Left hindlimb (tissue), 1 donor: ENCODE measurements at regions not wholly inside any gene's neighbourhood (a gene's known extent, or its start where the extent isn't known, plus 50 kb on each side); places are given as distances from the start of the nearest gene placed in this dataset.
A peak's percentile ranks its signal among the peaks of the same experiment; 100 is the strongest.

Source experiments
- DNase-seq: peaks from one replicate; pipeline ENCODE4 v3.0.0-alpha.2; 2018

- no peak for DNase-seq
Measured at GRCh38 chr14:97618917-97619690, 821.9 kb downstream of the VRK1 start.

GRCh38 chr14:97620066-97620465 lies 822.9 kb downstream of the VRK1 start:
- no peak for DNase-seq

- DNase-seq = no peak
Measured at GRCh38 chr14:97624985-97625384, 827.8 kb downstream of the VRK1 start.

GRCh38 chr14:97625477-97625876 lies 828.3 kb downstream of the VRK1 start:
- no peak for DNase-seq

- no peak for DNase-seq
Measured at GRCh38 chr14:97626088-97626487, 828.9 kb downstream of the VRK1 start.

GRCh38 chr14:97630249-97630648 lies 833.1 kb downstream of the VRK1 start:
- DNase-seq = no peak

GRCh38 chr14:97633131-97633738 lies 836.1 kb downstream of the VRK1 start:
- DNase-seq = no peak

GRCh38 chr14:97634751-97635150 lies 837.6 kb downstream of the VRK1 start:
- DNase-seq = peak; percentile 39

GRCh38 chr14:97638864-97639263 lies 841.7 kb downstream of the VRK1 start:
- DNase-seq = no peak

- DNase-seq = no peak
Measured at GRCh38 chr14:97640031-97640430, 842.8 kb downstream of the VRK1 start.

- DNase-seq = peak; percentile 31
Measured at GRCh38 chr14:97641827-97642226, 844.6 kb downstream of the VRK1 start.

GRCh38 chr14:97642631-97643030 lies 845.4 kb downstream of the VRK1 start:
- DNase-seq = no peak

GRCh38 chr14:97644365-97644764 lies 847.2 kb downstream of the VRK1 start:
- no peak for DNase-seq

GRCh38 chr14:97649752-97650151 lies 852.6 kb downstream of the VRK1 start:
- no peak for DNase-seq

- DNase-seq = no peak
Measured at GRCh38 chr14:97655169-97655948, 858.2 kb downstream of the VRK1 start.

GRCh38 chr14:97657609-97658008 lies 860.4 kb downstream of the VRK1 start:
- no peak for DNase-seq

- DNase-seq = no peak
Measured at GRCh38 chr14:97687944-97688630, 890.9 kb downstream of the VRK1 start.

- no peak for DNase-seq
Measured at GRCh38 chr14:97688631-97689336, 891.6 kb downstream of the VRK1 start.

GRCh38 chr14:97692084-97692483 lies 894.9 kb downstream of the VRK1 start:
- no peak for DNase-seq

- DNase-seq = no peak
Measured at GRCh38 chr14:97695456-97695981, 898.3 kb downstream of the VRK1 start.

- no peak for DNase-seq
Measured at GRCh38 chr14:97697772-97698171, 900.6 kb downstream of the VRK1 start.

GRCh38 chr14:97699026-97699425 lies 901.8 kb downstream of the VRK1 start:
- no peak for DNase-seq
